SKM-1 treated with dmso at 0.1 percent for 144 hours (cell line): ENCODE measurements at regions not wholly inside any gene's neighbourhood (a gene's known extent, or its start where the extent isn't known, plus 50 kb on each side); places are given as distances from the start of the nearest gene placed in this dataset.

Experiments
- DNase-seq: peaks from one replicate; lab custom pipeline; 2025; ENCODE audit not compliant: unreplicated experiment; lab: John Stamatoyannopoulos, UW

- no peak for DNase-seq
Measured at GRCh38 chr2:6384341-6384740, 481.4 kb downstream of the CMPK2 start.

DNA sequence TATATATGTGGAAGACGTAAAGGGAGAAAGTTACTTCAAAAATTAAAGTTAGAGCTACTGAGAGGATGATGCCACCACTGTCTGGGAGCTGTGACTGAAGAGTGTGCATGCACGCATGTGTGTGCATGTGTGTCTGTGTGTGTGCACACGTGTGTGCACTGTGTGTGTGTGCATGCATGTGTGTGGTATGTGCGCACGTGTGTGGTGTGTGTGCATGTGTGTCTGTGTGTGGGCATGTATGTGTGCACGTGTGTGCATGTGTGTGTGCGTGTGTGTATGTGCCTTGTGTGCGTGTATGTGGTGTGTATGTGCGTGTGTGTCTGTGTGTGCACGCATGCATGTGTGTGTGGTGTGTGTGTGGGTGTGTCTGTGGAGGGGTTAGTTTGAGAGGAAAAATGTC is 473.4 kb downstream of the CMPK2 start:
- DNase-seq = no peak

DNA sequence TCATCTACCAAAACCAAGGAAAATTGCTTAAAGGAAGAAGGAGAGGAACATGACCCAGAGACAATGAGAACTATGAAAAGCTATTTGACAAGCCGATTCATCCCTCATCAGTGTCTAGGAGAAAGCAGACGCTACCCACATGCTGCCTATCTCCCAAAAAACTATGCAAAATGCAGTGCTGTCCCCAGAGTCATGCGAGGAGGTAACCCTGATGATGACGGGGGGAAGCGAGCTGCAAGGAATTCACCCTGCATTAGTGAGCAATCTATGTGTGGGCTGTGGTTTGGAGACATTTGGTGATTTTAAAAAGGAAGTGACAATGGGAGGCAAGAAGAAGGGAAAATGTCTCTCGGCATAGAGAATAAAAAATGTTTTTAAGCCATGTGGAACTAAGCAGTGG is 472.7 kb downstream of the CMPK2 start:
- no peak for DNase-seq

GRCh38 chr2:6393819-6394218 is 471.9 kb downstream of the CMPK2 start:
- DNase-seq = no peak

DNA sequence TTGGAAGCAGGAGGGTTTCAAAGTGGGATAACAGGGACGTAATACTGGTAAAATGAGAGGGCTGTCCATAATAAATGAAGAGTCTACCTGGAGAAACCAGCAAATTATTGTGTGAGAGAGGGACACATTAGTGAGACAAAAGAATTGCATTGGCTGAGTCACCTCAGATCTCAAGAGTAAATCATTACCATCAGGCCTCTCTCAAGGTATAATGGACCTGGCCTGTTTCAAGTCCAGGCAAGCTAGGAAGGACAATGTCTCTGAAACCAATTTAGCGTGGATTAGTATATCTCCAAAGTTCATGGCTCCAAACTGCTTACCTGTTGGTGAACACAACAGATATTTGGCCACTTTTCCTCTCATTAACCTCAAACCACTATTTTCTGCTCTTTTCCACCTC is 471.4 kb downstream of the CMPK2 start:
- DNase-seq = no peak

DNA sequence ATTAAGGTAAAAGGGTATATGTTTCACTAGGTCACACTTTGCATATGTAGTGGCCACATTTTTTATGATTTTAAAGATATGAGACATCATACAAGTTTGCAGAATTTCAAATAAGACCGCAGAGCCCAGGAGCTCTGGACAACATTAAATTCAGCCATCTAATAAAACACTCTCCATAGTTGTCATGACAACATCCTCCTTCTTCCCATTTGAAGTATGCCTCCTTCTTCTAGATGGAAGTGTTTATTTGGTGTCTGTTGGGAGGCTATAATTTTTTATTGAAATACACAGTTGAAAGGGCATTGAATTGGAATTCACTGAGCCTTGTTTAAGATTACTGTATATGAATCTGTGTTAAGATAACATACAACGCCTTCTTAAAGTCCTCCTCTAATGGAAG is 467.3 kb downstream of the CMPK2 start:
- no peak for DNase-seq

DNA sequence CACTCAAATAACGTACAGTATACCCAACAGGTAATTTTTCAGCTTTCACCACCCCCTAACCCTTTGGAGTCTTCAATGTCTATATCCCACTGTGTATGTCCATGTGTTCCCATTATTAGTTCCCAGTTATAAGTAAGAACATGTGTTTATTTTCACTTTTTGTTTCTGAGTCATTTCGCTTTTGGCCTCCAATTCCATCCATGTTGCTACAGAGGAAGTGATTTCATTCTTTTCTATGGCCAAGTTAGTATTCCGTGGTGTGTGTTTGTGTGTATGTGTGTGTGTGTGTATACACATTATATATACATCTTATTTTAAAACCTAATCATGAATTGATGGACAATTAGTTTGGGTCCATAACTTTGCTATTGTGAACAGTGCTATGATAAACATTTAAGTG is 464.4 kb downstream of the CMPK2 start:
- DNase-seq = no peak

DNA sequence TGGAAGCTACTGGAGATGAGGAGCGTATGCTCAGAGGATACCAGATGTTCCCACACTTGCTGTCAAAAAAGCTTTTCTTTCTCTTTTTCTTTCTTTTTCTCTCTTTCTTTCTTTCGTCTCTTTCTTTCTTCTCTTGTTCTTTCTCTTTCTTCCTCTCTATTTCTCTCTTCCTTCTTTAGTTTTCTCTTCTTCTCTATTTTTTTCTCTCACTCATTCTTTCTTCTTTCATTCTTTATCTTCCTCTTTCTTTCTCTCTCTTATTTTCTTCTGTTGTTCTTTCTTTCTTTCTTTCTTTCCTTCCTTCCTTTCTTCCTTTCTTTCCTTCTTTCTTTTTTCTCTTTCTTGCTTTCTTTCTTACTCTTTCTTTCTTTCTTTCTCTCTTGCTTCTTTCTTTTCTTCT is 457.6 kb downstream of the CMPK2 start:
- no peak for DNase-seq

DNA sequence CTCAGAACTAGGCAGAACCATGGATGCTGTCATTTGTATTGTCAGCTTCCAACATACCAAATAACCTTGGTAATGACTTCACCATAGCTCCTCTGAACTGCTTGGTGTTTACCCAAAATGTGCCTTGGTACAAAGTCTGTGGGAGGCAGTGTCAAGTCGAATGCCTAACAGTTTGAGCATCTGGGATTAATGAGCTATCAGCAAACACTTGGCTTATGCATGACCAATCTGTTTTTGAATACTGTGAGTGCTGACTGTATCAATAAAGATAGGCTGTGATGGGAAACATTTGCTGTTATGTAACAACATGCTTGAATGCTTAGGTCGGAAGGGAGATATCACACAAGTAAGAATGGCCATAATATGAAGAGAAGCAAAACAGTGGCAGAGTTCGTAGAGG is 455.4 kb downstream of the CMPK2 start:
- DNase-seq = no peak

GRCh38 chr2:6412533-6413091 is 453.1 kb downstream of the CMPK2 start:
- no peak for DNase-seq

GRCh38 chr2:6417050-6417449 is 448.7 kb downstream of the CMPK2 start:
- DNase-seq = no peak

DNA sequence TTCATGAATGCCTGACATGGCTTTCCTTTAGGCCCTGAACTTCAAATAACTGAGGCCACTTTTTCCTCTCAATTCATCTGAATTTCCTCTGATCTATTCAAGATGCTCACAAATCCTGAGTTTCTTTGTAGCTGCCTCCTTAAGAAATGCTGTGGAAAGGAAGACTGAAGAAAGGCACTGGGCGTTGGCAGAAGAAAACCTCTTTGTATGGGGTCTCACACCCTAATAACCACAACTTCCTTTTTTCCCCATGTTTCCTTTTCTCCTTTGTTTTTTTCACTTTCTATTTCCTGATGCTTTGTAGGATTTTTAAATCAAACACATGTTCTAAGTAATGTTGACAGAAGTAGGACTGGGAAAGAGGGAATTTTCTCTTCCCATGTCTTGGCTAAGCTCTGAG is 447.4 kb downstream of the CMPK2 start:
- no peak for DNase-seq

GRCh38 chr2:6421138-6421730 is 444.5 kb downstream of the CMPK2 start:
- no peak for DNase-seq

GRCh38 chr2:6421888-6422287 is 443.8 kb downstream of the CMPK2 start:
- DNase-seq = no peak

DNA sequence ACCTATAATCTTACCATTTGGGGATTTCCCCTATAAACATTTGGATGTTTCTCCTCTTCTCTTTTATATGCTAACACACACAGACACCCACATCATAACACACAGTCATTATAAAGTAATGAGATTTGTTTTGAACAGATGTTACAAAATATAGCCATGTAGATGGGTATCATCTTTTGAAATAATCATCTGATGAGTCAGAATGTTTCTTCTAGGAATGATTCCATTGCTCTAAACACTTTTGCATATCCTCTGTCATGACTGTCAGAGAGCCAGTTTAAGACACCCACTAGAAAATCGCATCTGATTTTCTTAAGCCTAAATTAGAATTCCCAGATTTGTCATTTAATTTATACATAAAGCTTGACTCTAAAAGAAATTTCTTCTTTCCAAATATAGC is 442.6 kb downstream of the CMPK2 start:
- no peak for DNase-seq

DNA sequence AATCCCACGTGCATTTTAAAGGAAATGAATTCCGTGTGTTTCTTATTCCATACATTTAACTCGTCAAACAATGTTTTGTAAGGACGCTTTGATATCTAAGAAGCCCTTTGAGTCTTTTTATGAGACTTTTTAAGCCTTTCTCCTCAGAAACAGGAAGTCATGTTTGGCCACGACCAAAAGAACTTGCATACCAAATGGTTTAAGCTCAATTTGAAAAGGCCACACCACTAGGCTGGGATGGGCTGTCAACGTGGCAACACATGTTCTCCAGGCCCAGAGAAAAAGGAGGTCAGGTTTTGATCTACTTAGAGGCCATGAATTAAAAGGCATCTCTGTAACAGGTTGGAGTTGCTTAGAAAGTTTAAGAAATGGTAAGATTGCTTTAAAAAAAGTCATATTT is 441.8 kb downstream of the CMPK2 start:
- no peak for DNase-seq

- DNase-seq = no peak
Measured at GRCh38 chr2:6425032-6425431, 440.7 kb downstream of the CMPK2 start.

DNA sequence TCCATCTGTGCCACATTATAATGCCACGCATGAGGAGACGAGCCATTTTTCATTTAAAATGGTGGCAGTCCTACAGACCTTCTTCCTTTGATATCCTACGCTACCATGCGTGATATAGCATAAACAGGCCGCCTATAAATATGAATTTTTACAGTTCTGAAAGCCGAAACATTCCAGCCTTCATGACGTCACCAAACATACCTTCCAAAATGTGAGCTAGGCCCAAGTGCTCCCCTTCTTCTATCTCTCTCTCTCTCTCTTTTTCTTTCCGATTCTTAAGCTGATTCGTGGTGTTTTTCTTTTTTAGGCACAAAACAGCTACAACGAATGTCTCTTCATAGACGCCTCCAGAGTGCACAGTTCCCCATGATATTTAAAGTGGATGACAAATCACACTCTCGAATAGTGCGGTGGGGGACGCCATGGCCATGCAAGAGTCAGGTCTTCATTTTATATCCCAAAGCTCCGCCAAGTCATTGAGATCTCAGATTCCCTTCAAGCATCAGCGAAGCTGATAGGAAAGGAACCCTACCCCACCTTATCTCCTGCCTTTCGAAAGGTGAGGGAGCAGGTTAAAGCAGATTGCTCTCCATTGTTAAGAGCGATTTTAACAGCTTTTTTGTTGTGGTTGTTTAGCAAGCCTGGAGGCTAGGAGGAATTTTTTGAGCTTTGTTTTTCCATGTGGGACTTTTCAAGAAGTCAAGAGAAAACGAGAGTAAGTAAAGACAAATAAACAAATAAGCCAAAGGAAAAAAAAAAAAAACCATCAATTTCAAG is 436.3 kb downstream of the CMPK2 start:
- no peak for DNase-seq

DNA sequence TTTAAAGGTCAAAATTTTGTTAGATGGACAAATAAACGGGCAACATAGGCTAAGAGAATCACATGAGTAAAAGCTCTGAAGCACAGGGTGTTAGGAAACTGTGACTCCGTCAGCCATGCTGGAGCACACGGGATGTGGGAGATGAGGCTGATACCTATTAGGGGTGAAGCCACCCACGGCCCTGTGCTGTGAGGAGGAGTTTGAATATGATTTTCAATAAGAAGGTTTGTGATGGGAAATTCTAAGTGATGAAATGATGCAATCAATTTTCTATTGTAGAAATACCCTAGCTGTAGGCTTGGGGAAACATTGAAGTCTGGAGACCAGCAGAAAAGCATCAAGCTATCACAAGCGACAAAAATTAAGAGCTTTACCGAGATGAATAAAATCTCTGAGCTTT is 431.3 kb downstream of the CMPK2 start:
- DNase-seq = no peak

DNA sequence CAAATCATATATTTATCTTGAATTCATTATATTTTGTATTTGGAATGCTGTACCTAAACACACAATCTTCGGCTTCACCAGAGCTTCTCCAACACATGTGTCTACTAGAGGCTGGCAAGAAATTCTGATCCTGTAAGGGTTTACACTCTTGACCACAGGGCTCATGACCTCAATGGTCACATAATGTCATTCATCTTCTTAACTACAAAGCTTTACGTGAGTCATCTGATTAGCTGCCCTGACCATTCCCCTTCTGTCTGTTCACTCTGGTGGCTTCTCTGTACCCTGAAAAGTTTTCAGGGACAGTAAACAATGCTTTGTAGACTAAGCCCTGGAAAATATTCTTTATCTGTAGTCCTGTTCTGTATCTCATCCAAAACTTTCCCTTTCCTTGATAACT is 423.9 kb downstream of the CMPK2 start:
- DNase-seq = no peak

- no peak for DNase-seq
Measured at GRCh38 chr2:6442252-6442985, 423.3 kb downstream of the CMPK2 start.
